Effector memory CD8-positive, alpha-beta T cell (primary cell): ENCODE measurements at regions not wholly inside any gene's neighbourhood (a gene's known extent, or its start where the extent isn't known, plus 50 kb on each side); places are given as distances from the start of the nearest gene placed in this dataset.

Source experiments
- ATAC-seq: fragments of 150-1000 bp; cut with Tn5 transposase; replicated peaks from 2 replicates; pipeline ENCODE4 v1.10.0; 2021; ENCODE audit warnings: mild to moderate bottlenecking, moderate library complexity
- DNase-seq, 3 experiments: peaks; one replicate each; pipeline ENCODE4 v3.0.0; 2021
- H3K27ac Mint-ChIP-seq, 2 donors: one replicate each; pipeline ENCODE4 v1.8.0; 2022; ENCODE audit warnings: mild to moderate bottlenecking in 2 of 2, mixed read lengths in 2 of 2, moderate library complexity in 2 of 2
- H3K27me3 Mint-ChIP-seq, 2 donors: one replicate each; pipeline ENCODE4 v1.8.0; 2022; ENCODE audit warnings: mixed read lengths in 2 of 2
- H3K36me3 Mint-ChIP-seq: one replicate; pipeline ENCODE4 v1.8.0; 2022; ENCODE audit warnings: mild to moderate bottlenecking, moderate library complexity, mixed read lengths; ENCODE audit not compliant: insufficient read depth
- H3K4me1 Mint-ChIP-seq, 2 donors: one replicate each; pipeline ENCODE4 v1.8.0; 2022; ENCODE audit warnings: low read depth in 2 of 2, mixed read lengths in 2 of 2
- H3K4me3 Mint-ChIP-seq, 2 donors: one replicate each; pipeline ENCODE4 v1.8.0; 2022; ENCODE audit warnings: mild to moderate bottlenecking in 2 of 2, mixed read lengths in 2 of 2, moderate library complexity in 2 of 2
- H3K9me3 Mint-ChIP-seq, 2 donors: one replicate each; pipeline ENCODE4 v1.8.0; 2022; ENCODE audit warnings: mixed read lengths in 2 of 2

- H3K27ac Mint-ChIP-seq: no peak overlapping the region
- no peaks in the 10 kb centered on the region for H3K9me3 Mint-ChIP-seq
- ATAC-seq (no peak), DNase-seq (no peak)
- H3K36me3 Mint-ChIP-seq: no peaks in the 10 kb centered on the region
- no peaks in the 10 kb centered on the region for H3K4me1 Mint-ChIP-seq
- peaks cover 0 to 9% of the 10 kb centered on the region in 2 donors for H3K27me3 Mint-ChIP-seq
- no peak overlapping the region for H3K4me3 Mint-ChIP-seq
These were observed 223.7 kb upstream of the USP25 start for GRCh38 chr21:15506086-15506485.

- Mint-ChIP-seq H3K4me1 (no peaks in the 10 kb centered on the region), H3K4me3 (no peak overlapping the region), H3K27me3 (no peaks in the 10 kb centered on the region), H3K36me3 (no peaks in the 10 kb centered on the region), H3K9me3 (no peaks in the 10 kb centered on the region), H3K27ac (no peak overlapping the region)
- ATAC-seq: peak; percentile 87
- DNase-seq: no peak
These were observed 221.2 kb upstream of the USP25 start for GRCh38 chr21:15508554-15508953.

- ATAC-seq (peak; percentile 97), DNase-seq (peak; percentile 41 to 53 (median 43))
- Mint-ChIP-seq H3K36me3 (no peaks in the 10 kb centered on the region), H3K27me3 (no peaks in the 10 kb centered on the region), H3K9me3 (no peaks in the 10 kb centered on the region), H3K4me3 (peak overlapping the region; percentile 4 to 41), H3K27ac (peak overlapping the region; percentile 4 to 64), H3K4me1 (peaks cover 10 to 14% of the 10 kb centered on the region in 2 donors)
These were observed 215.5 kb upstream of the USP25 start for GRCh38 chr21:15514073-15514946.

GRCh38 chr21:15515908-15516307, 213.9 kb upstream of the USP25 start:
- H3K36me3 Mint-ChIP-seq: no peaks in the 10 kb centered on the region

GRCh38 chr21:15517394-15517793, 212.4 kb upstream of the USP25 start:
- Mint-ChIP-seq H3K9me3 (no peaks in the 10 kb centered on the region), H3K27ac (no peak overlapping the region), H3K4me3 (no peak overlapping the region), H3K27me3 (no peaks in the 10 kb centered on the region), H3K4me1 (peaks cover 20 to 24% of the 10 kb centered on the region in 2 donors), H3K36me3 (no peaks in the 10 kb centered on the region)
- DNase-seq (no peak), ATAC-seq (no peak)

More at GRCh38 chr21:15515908-15516307, 213.9 kb upstream of the USP25 start:
- DNase-seq (no peak), ATAC-seq (no peak)
- Mint-ChIP-seq H3K4me3 (no peak overlapping the region), H3K9me3 (no peaks in the 10 kb centered on the region), H3K27ac (no peak overlapping the region), H3K27me3 (no peaks in the 10 kb centered on the region), H3K4me1 (peaks cover 15 to 20% of the 10 kb centered on the region in 2 donors)

- Mint-ChIP-seq H3K36me3 (no peaks in the 10 kb centered on the region), H3K27me3 (peaks cover 10% of the 10 kb centered on the region in 2 donors), H3K9me3 (no peaks in the 10 kb centered on the region), H3K4me1 (peaks cover 9 to 10% of the 10 kb centered on the region in 2 donors), H3K27ac (peak overlapping the region in 1 of 2 donors; percentile 46), H3K4me3 (no peak overlapping the region)
- peak; percentile 24 for ATAC-seq
- DNase-seq: no peak
These were observed 208.8 kb upstream of the USP25 start for GRCh38 chr21:15520811-15521643.

- no peak for DNase-seq
These were observed 208.2 kb upstream of the USP25 start for GRCh38 chr21:15521644-15522001.

GRCh38 chr21:15522148-15522547, 207.6 kb upstream of the USP25 start:
- H3K36me3 Mint-ChIP-seq: no peaks in the 10 kb centered on the region
- H3K9me3 Mint-ChIP-seq: no peaks in the 10 kb centered on the region
- peaks cover 10% of the 10 kb centered on the region in 2 donors for H3K27me3 Mint-ChIP-seq
- peaks cover 15 to 18% of the 10 kb centered on the region in 2 donors for H3K4me1 Mint-ChIP-seq
- H3K27ac Mint-ChIP-seq: no peak overlapping the region
- ATAC-seq: no peak
- H3K4me3 Mint-ChIP-seq: no peak overlapping the region
- DNase-seq: no peak

More at GRCh38 chr21:15521644-15522001, 208.2 kb upstream of the USP25 start:
- H3K27ac Mint-ChIP-seq: no peak overlapping the region
- peaks cover 10% of the 10 kb centered on the region in 2 donors for H3K27me3 Mint-ChIP-seq
- no peaks in the 10 kb centered on the region for H3K36me3 Mint-ChIP-seq
- ATAC-seq: no peak
- peaks cover 11 to 14% of the 10 kb centered on the region in 2 donors for H3K4me1 Mint-ChIP-seq
- no peak overlapping the region for H3K4me3 Mint-ChIP-seq
- no peaks in the 10 kb centered on the region for H3K9me3 Mint-ChIP-seq

- H3K4me1 Mint-ChIP-seq: peaks cover 15 to 18% of the 10 kb centered on the region in 2 donors
- peaks cover 12 to 24% of the 10 kb centered on the region in 2 donors for H3K27me3 Mint-ChIP-seq
- DNase-seq (no peak), ATAC-seq (no peak)
- H3K36me3 Mint-ChIP-seq: no peaks in the 10 kb centered on the region
- no peak overlapping the region for H3K4me3 Mint-ChIP-seq
- H3K27ac Mint-ChIP-seq: no peak overlapping the region
- peaks cover 0 to 2% of the 10 kb centered on the region in 2 donors for H3K9me3 Mint-ChIP-seq
These were observed 204.9 kb upstream of the USP25 start for GRCh38 chr21:15524855-15525254.

- Mint-ChIP-seq H3K4me1 (peaks cover 6 to 8% of the 10 kb centered on the region in 2 donors), H3K4me3 (no peak overlapping the region), H3K27ac (no peak overlapping the region), H3K9me3 (peaks cover 1 to 5% of the 10 kb centered on the region in 2 donors), H3K27me3 (peaks cover 15 to 28% of the 10 kb centered on the region in 2 donors), H3K36me3 (no peaks in the 10 kb centered on the region)
- DNase-seq: no peak
- ATAC-seq: peak; percentile 26
These were observed 203.0 kb upstream of the USP25 start for GRCh38 chr21:15526798-15527197.

- DNase-seq: no peak
- Mint-ChIP-seq H3K36me3 (no peaks in the 10 kb centered on the region), H3K9me3 (peaks cover 1 to 5% of the 10 kb centered on the region in 2 donors), H3K4me1 (peaks cover 6 to 8% of the 10 kb centered on the region in 2 donors), H3K27ac (no peak overlapping the region), H3K27me3 (peaks cover 13 to 27% of the 10 kb centered on the region in 2 donors), H3K4me3 (no peak overlapping the region)
- ATAC-seq: no peak
These were observed 201.4 kb upstream of the USP25 start for GRCh38 chr21:15528346-15528745.

GRCh38 chr21:15531986-15532385, 197.8 kb upstream of the USP25 start:
- Mint-ChIP-seq H3K27ac (no peak overlapping the region), H3K4me1 (peaks cover 3 to 9% of the 10 kb centered on the region in 2 donors), H3K4me3 (no peak overlapping the region), H3K36me3 (no peaks in the 10 kb centered on the region), H3K9me3 (peaks cover 1 to 5% of the 10 kb centered on the region in 2 donors), H3K27me3 (peaks cover 4 to 17% of the 10 kb centered on the region in 2 donors)
- DNase-seq: no peak
- no peak for ATAC-seq

- Mint-ChIP-seq H3K27ac (no peak overlapping the region), H3K36me3 (no peaks in the 10 kb centered on the region), H3K27me3 (peaks cover 4 to 13% of the 10 kb centered on the region in 2 donors), H3K4me3 (no peak overlapping the region), H3K4me1 (peaks cover 2 to 9% of the 10 kb centered on the region in 2 donors), H3K9me3 (peaks cover 1 to 5% of the 10 kb centered on the region in 2 donors)
- DNase-seq: no peak
- no peak for ATAC-seq
These were observed 196.2 kb upstream of the USP25 start for GRCh38 chr21:15533618-15534017.
